Skeletal muscle tissue (tissue), 3 donors: ENCODE measurements at regions not wholly inside any gene's neighbourhood (a gene's known extent, or its start where the extent isn't known, plus 50 kb on each side); places are given as distances from the start of the nearest gene placed in this dataset.

ENCODE experiments used
- H3K27ac ChIP-seq: one replicate; pipeline ENCODE4 v1.7.0; 2013; ENCODE audit warnings: mild to moderate bottlenecking, low read depth, low read length, inconsistent platforms
- H3K27me3 ChIP-seq, 3 donors: one replicate each; pipeline ENCODE4 v1.7.0; 2013; ENCODE audit warnings: low read length in 3 of 3; ENCODE audit not compliant: control insufficient read depth in 3 of 3, insufficient read depth in 3 of 3
- H3K36me3 ChIP-seq, 3 donors: one replicate each; pipeline ENCODE4 v1.7.0; 2013; ENCODE audit warnings: low read length in 3 of 3; ENCODE audit not compliant: control insufficient read depth in 3 of 3, insufficient read depth in 3 of 3
- H3K4me1 ChIP-seq, 3 donors: one replicate each; pipeline ENCODE4 v1.7.0; 2013; ENCODE audit warnings: low read length in 3 of 3, mild to moderate bottlenecking in 3 of 3; ENCODE audit not compliant: control insufficient read depth in 3 of 3, insufficient read depth in 3 of 3
- H3K4me3 ChIP-seq, 3 donors: one replicate each; pipeline ENCODE4 v1.7.0; 2013; ENCODE audit warnings: low read length in 3 of 3
- H3K9ac ChIP-seq, 3 donors: one replicate each; pipeline ENCODE4 v1.7.0; 2013; ENCODE audit warnings: low read length in 3 of 3, mild to moderate bottlenecking in 3 of 3, moderate library complexity in 2 of 3, low read depth in 1 of 3
- H3K9me3 ChIP-seq, 3 donors: one replicate each; pipeline ENCODE4 v1.7.0; 2013; ENCODE audit warnings: low read length in 3 of 3; ENCODE audit not compliant: control insufficient read depth in 3 of 3
- donor health status: Osteomylitis.

- Histone ChIP-seq H3K27me3 (no peaks in the 10 kb centered on the region), H3K9me3 (no peaks in the 10 kb centered on the region), H3K36me3 (no peaks in the 10 kb centered on the region), H3K27ac (no peak overlapping the region), H3K4me1 (no peaks in the 10 kb centered on the region), H3K4me3 (no peak overlapping the region), H3K9ac (no peak overlapping the region)
Measured at GRCh38 chr4:22962295-22962694, 269.6 kb downstream of the GBA3 start.

DNA sequence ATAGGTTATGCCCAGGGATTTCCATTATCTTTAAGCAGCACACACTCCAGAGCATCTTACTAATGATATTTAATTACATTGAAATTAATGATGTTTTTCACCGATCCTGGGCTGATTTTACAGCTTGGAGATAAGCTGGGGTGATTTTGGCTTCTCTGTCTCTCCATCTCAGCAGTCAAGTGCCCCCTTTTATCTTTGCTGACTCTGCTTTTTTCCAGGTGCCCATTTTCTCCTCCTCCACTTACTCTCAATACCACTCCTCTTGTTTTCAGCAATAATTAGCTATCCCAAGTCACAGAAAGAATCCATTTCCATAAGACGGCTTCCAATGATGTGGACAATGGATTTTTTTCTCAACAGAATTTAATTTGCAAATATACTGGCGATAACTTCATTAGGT is 266.7 kb downstream of the GBA3 start:
- Histone ChIP-seq H3K27me3 (no peaks in the 10 kb centered on the region), H3K4me3 (no peak overlapping the region), H3K36me3 (no peaks in the 10 kb centered on the region), H3K9ac (no peak overlapping the region), H3K9me3 (no peaks in the 10 kb centered on the region), H3K4me1 (no peaks in the 10 kb centered on the region), H3K27ac (no peak overlapping the region)

GRCh38 chr4:22957774-22958309 is 265.1 kb downstream of the GBA3 start:
- Histone ChIP-seq H3K4me3 (no peak overlapping the region), H3K9me3 (no peaks in the 10 kb centered on the region), H3K9ac (no peak overlapping the region), H3K27ac (no peak overlapping the region), H3K36me3 (no peaks in the 10 kb centered on the region), H3K27me3 (no peaks in the 10 kb centered on the region), H3K4me1 (no peaks in the 10 kb centered on the region)

DNA sequence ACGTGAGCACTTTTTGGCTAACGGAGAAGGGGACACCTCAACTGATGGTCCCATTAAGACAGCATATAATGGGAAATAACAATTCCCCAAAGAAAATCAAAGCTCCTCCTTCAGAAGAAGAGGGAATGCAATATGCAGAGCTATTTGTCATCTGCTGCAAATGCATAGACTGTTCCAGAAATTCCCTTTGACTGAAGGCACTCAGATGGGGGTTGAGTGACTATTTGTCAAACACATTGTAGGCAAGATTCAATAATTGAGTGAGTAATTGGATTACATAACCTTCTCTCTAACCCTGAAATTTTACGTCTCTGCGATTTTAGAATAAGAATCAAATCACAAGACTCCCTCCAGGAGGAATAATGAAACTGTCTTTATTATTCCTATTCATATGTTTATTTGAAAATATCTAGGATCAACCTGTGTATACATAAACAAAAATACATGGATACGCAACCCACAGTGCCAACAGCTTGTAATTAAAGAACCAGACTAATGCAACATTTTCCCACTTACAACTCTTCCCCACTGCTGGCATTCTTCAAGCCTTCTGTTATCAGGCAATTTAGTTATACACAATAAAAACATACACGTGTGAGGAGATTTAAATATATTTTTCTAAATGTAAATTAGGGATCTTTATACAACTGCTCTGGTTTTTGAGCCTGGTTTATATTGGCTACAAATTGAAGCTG is 256.6 kb downstream of the GBA3 start:
- H3K9me3 ChIP-seq, result no peaks in the 10 kb centered on the region
- no peak overlapping the region for H3K9ac ChIP-seq
- no peak overlapping the region for H3K4me3 ChIP-seq
- no peaks in the 10 kb centered on the region for H3K4me1 ChIP-seq
- H3K27ac ChIP-seq, result no peak overlapping the region
- H3K36me3 ChIP-seq, result no peaks in the 10 kb centered on the region
- no peaks in the 10 kb centered on the region for H3K27me3 ChIP-seq

DNA sequence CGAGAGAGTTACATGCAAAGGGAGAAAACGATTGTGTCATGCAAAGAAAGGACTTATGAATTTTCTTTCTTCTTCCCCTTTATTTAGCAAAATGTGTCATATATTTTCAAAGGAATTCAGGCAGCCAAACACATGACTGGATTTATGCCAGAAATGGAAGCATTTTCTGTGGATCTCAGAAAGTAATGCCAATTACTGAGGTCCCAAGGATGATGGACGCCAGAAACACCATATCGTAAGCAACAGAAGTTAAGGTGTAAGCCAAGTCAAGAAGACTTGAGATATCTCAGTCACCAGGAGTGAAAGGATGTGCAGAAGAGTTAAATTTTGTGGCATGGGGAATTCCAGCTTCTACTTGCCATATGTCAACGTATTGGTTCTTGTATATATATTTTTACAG is 255.1 kb downstream of the GBA3 start:
- no peak overlapping the region for H3K4me3 ChIP-seq
- H3K27me3 ChIP-seq, result no peaks in the 10 kb centered on the region
- H3K4me1 ChIP-seq, result no peaks in the 10 kb centered on the region
- no peaks in the 10 kb centered on the region for H3K9me3 ChIP-seq
- H3K9ac ChIP-seq, result no peak overlapping the region
- H3K36me3 ChIP-seq, result no peaks in the 10 kb centered on the region
- H3K27ac ChIP-seq, result no peak overlapping the region

GRCh38 chr4:22942920-22943559 is 250.3 kb downstream of the GBA3 start:
- H3K4me3 ChIP-seq, result no peak overlapping the region
- H3K36me3 ChIP-seq, result no peaks in the 10 kb centered on the region
- no peak overlapping the region for H3K27ac ChIP-seq
- H3K4me1 ChIP-seq, result no peaks in the 10 kb centered on the region
- no peaks in the 10 kb centered on the region for H3K27me3 ChIP-seq
- no peak overlapping the region for H3K9ac ChIP-seq
- no peaks in the 10 kb centered on the region for H3K9me3 ChIP-seq

DNA sequence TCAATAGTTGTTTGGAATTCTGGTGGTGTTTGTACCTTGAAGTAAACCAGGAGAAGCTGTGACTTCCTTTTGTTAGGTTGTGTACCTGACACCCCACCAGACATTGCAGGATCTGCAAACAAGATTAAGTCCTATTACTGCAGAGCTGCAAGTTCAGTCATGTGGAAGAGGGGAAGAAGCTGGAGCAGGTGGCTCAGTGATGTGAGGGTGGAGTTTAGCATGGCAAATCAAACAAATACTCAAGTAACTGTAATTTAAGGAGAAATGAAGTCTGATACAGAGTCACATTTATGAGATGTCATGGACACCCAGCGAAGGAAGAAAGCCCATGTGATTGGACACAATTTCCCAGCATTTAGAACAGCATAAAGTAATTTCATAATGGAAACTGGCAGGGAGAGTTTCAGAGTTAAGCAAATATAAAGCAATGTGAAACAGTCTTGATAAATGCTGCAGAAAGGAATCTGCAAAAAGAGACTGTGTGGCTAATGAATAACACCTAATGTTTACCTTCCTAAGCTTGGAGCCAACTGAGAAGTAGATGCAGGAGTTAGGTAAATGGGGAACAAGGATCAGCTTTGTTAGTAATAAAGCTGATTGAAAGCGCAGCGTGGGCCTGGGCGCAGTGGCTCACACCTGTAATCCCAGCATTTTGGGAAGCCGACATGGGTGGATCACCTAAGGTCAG is 249.1 kb downstream of the GBA3 start:
- no peaks in the 10 kb centered on the region for H3K36me3 ChIP-seq
- H3K27ac ChIP-seq, result no peak overlapping the region
- no peak overlapping the region for H3K9ac ChIP-seq
- H3K27me3 ChIP-seq, result no peaks in the 10 kb centered on the region
- no peak overlapping the region for H3K4me3 ChIP-seq
- H3K4me1 ChIP-seq, result no peaks in the 10 kb centered on the region
- no peaks in the 10 kb centered on the region for H3K9me3 ChIP-seq

GRCh38 chr4:22932326-22932725 is 239.6 kb downstream of the GBA3 start:
- Histone ChIP-seq H3K4me3 (no peak overlapping the region), H3K9me3 (no peaks in the 10 kb centered on the region), H3K27me3 (no peaks in the 10 kb centered on the region), H3K4me1 (no peaks in the 10 kb centered on the region), H3K36me3 (no peaks in the 10 kb centered on the region), H3K27ac (no peak overlapping the region), H3K9ac (no peak overlapping the region)

- no peaks in the 10 kb centered on the region for H3K4me1 ChIP-seq
- no peak overlapping the region for H3K27ac ChIP-seq
- H3K36me3 ChIP-seq, result no peaks in the 10 kb centered on the region
- H3K27me3 ChIP-seq, result no peaks in the 10 kb centered on the region
- H3K9me3 ChIP-seq, result peaks cover 0 to 5% (median 0%) of the 10 kb centered on the region in 3 donors
- H3K9ac ChIP-seq, result no peak overlapping the region
- H3K4me3 ChIP-seq, result no peak overlapping the region
Measured at GRCh38 chr4:22922426-22922825, 229.7 kb downstream of the GBA3 start.

DNA sequence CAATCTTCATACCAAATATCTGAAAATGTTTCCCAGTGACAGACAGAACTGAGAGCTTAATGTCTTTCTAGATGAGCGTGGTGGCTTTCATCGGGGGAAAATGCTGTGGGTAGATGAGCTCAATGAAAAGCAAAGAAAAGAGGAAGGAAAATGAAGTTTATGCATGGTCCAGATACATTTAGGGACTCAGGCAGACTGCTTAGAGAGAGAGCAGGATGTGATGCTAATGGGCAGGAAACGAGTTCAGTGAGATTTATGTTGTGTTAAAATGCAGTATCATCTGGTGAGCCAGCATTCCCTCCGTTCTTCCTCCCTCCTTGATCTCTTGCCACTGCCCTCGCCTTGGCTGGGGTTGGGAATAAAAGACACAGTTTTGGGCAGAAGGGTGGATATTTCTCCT is 229.2 kb downstream of the GBA3 start:
- Histone ChIP-seq H3K36me3 (no peaks in the 10 kb centered on the region), H3K9ac (no peak overlapping the region), H3K9me3 (peaks cover 0 to 5% (median 0%) of the 10 kb centered on the region in 3 donors), H3K27me3 (no peaks in the 10 kb centered on the region), H3K4me3 (no peak overlapping the region), H3K4me1 (no peaks in the 10 kb centered on the region), H3K27ac (no peak overlapping the region)
